ENCODE measurements at regions not wholly inside any gene's neighbourhood (a gene's known extent, or its start where the extent isn't known, plus 50 kb on each side); places are given as distances from the start of the nearest gene placed in this dataset.

- TF ChIP-seq CTCF (IDR thresholded peaks at IDR 0.05; ENCODE audit: poor library complexity, severe bottlenecking) = no peak
- TF ChIP-seq TAF1 (IDR thresholded peaks at IDR 0.05; ENCODE audit: low read depth) = no peak
- TF ChIP-seq EP300 (conservative IDR thresholded peaks at IDR 0.05; ENCODE audit: poor library complexity, severe bottlenecking) = no peak
- TF ChIP-seq RAD21 (conservative IDR thresholded peaks at IDR 0.05) = no peak
- TF ChIP-seq REST (IDR thresholded peaks at IDR 0.05; ENCODE audit: borderline replicate concordance) = no peak
Observed at GRCh38 chrX:39201305-39201990, 400.2 kb downstream of the MID1IP1 start.
